GM23338 (cell line): ENCODE measurements at regions not wholly inside any gene's neighbourhood (a gene's known extent, or its start where the extent isn't known, plus 50 kb on each side); places are given as distances from the start of the nearest gene placed in this dataset.
"Not testable (repeated sequence)": the region's sequence is repeated elsewhere in the genome, so short reads cannot be mapped to it uniquely, and the experiment has no call there.

Experiments used
- ATAC-seq: fragments of 200-7000 bp; cut with Tn5 transposase; 3 replicates; pipeline ENCODE4 v1.9.1; 2020
- DNase-seq: peaks from one replicate; pipeline ENCODE4 v3.0.0-alpha.2; 2015; ENCODE audit warnings: low spot score
- H2AFZ ChIP-seq: fragments of 200-600 bp; sonication (generic); 2 replicates; pipeline ENCODE4 v1.8.0; 2016; ENCODE audit warnings: antibody characterized with exemption, mild to moderate bottlenecking, moderate library complexity
- H3F3A ChIP-seq: fragments of 200-600 bp; sonication (generic); replicated peaks from 2 replicates; pipeline ENCODE4 v1.8.0; 2017; ENCODE audit warnings: antibody characterized with exemption, mixed run types, low read depth
- H3K27ac ChIP-seq: fragments of 200-600 bp; sonication (generic); 2 replicates; pipeline ENCODE4 v1.6.1; 2016; ENCODE audit warnings: low read depth
- H3K27me3 ChIP-seq: fragments of 200-600 bp; sonication (generic); 2 replicates; pipeline ENCODE4 v1.8.0; 2016; ENCODE audit warnings: mild to moderate bottlenecking, mixed run types, moderate library complexity; ENCODE audit not compliant: insufficient read depth
- H3K36me3 ChIP-seq: fragments of 200-600 bp; sonication (generic); 2 replicates; pipeline ENCODE4 v1.8.0; 2016; ENCODE audit warnings: mild to moderate bottlenecking; ENCODE audit not compliant: insufficient read depth
- H3K4me1 ChIP-seq: fragments of 200-600 bp; sonication (generic); 2 replicates; pipeline ENCODE4 v1.8.0; 2016; ENCODE audit warnings: mild to moderate bottlenecking, moderate library complexity; ENCODE audit not compliant: insufficient read depth
- H3K4me2 ChIP-seq: fragments of 200-600 bp; sonication (generic); 2 replicates; pipeline ENCODE4 v1.7.1; 2017; ENCODE audit warnings: mixed run types
- H3K4me3 ChIP-seq: fragments of 200-600 bp; sonication (generic); 2 replicates; pipeline ENCODE4 v1.6.1; 2016; ENCODE audit warnings: mixed run types
- H3K79me2 ChIP-seq: fragments of 200-600 bp; sonication (generic); replicated peaks from 2 replicates; pipeline ENCODE4 v1.8.0; 2017; ENCODE audit warnings: mild to moderate bottlenecking; ENCODE audit not compliant: insufficient read depth
- H3K9me2 ChIP-seq: fragments of 200-600 bp; sonication (generic); 2 replicates; pipeline ENCODE4 v1.8.0; 2017; ENCODE audit not compliant: insufficient read depth
- H4K20me1 ChIP-seq: fragments of 200-600 bp; sonication (generic); replicated peaks from 2 replicates; pipeline ENCODE4 v1.8.0; 2017; ENCODE audit warnings: mild to moderate bottlenecking; ENCODE audit not compliant: insufficient read depth
- H3K27ac Mint-ChIP-seq: 2 replicates; pipeline ENCODE4 v1.8.0; 2020; ENCODE audit warnings: inconsistent platforms, mild to moderate bottlenecking, moderate library complexity, mixed read lengths
- H3K27me3 Mint-ChIP-seq: 3 replicates; pipeline ENCODE4 v1.8.0; 2022; ENCODE audit warnings: low read depth, mild to moderate bottlenecking, moderate library complexity, mixed read lengths, inconsistent platforms; ENCODE audit not compliant: insufficient read depth, poor library complexity
- H3K36me3 Mint-ChIP-seq: 3 replicates; pipeline ENCODE4 v1.8.0; 2021; ENCODE audit warnings: low read depth, mild to moderate bottlenecking, inconsistent platforms, moderate library complexity, mixed read lengths
- H3K4me1 Mint-ChIP-seq: 3 replicates; pipeline ENCODE4 v1.8.0; 2020; ENCODE audit warnings: mild to moderate bottlenecking, inconsistent platforms, mixed read lengths
- H3K4me3 Mint-ChIP-seq: 3 replicates; pipeline ENCODE4 v1.8.0; 2021; ENCODE audit warnings: moderate library complexity, mild to moderate bottlenecking, inconsistent platforms, mixed read lengths
- H3K9me3 Mint-ChIP-seq: 3 replicates; pipeline ENCODE4 v1.8.0; 2020; ENCODE audit warnings: moderate library complexity, mild to moderate bottlenecking, inconsistent platforms, mixed read lengths
- JUNB ChIP-seq: IDR thresholded peaks from one replicate; pipeline ENCODE4 v1.6.1; 2016; ENCODE audit warnings: antibody characterized with exemption; ENCODE audit not compliant: unreplicated experiment
- POLR2AphosphoS5 ChIP-seq: IDR thresholded peaks from 2 replicates; pipeline ENCODE4 v1.6.1; 2016; ENCODE audit warnings: antibody characterized with exemption, low read depth
- STAT1 ChIP-seq: IDR thresholded peaks from one replicate; pipeline ENCODE4 v1.6.1; 2016; ENCODE audit warnings: antibody characterized with exemption; ENCODE audit not compliant: unreplicated experiment
- ZNF331 ChIP-seq: fragments of 250-450 bp; sonication (Bioruptor Pico); IDR thresholded peaks from 2 replicates; pipeline ENCODE4 v1.5.0; 2020; ENCODE audit warnings: low read depth, mild to moderate bottlenecking, moderate library complexity
- TF ChIP-seq, protein P1 (sequence below): IDR thresholded peaks from 2 replicates; pipeline ENCODE4 v1.6.1; 2016; ENCODE audit warnings: antibody characterized with exemption
- TF ChIP-seq, protein P2 (sequence below): IDR thresholded peaks from one replicate; pipeline ENCODE4 v1.6.1; 2018; ENCODE audit warnings: antibody characterized with exemption; ENCODE audit not compliant: unreplicated experiment
- TF ChIP-seq, protein P3 (sequence below), 2 experiments: fragments of 200-600 bp in 1 of 2; sonication (generic) in 1 of 2; conservative IDR thresholded peaks; 2 replicates each; pipeline versions ENCODE4 v1.5.1 to v1.6.1; 2016 to 2017; ENCODE audit warnings: antibody characterized with exemption in 2 of 2, low read depth in 2 of 2, mild to moderate bottlenecking in 2 of 2, moderate library complexity in 1 of 2

DNA sequence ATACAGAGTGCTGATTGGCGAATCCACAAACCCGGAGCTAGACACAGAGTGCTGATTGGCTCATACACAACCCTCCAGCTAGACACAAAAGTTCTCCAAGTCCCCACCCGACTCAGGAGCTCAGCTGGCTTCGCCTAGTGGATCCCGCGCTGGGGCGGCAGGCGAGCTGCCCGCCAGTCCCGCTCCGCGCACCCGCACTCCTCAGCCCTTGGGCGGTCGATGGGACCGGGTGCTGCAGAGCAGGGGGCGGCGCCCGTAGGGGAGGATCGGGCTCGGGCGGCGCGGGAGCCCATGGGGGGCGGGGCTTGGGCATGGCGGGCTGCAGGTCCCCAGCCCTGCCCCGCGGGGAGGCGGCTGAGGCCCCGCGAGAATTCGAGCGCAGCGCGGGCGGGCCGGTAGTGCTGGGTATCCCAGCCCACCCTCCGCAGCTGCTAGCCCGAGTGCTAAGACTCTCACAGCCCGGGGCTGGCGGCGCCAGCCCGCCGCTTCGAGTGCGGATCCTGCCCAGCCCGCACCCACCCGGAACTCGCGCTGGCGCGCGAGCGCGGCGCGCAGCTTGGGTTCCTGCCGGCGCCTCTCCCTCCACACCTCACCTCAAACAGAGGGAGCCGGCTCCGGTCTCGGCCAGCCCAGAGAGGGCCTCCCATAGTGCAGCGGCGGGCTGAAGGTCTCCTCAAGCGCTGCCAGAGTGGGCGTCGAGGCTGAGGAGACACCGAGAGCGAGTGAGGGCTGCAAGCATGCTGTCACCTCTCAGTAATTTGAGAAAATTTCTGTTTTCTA, 75.5 kb upstream of the ATP5MC3 start:
- ATAC-seq (no peak), DNase-seq (no peak)
- no peak overlapping the region for H3K4me2 ChIP-seq
- H3K4me3 ChIP-seq, result no peak overlapping the region
- H3K4me1 Mint-ChIP-seq, result peaks cover 2% of the 10 kb centered on the region; the same call in 1 of the 3 replicates
- H3K4me1 ChIP-seq, result no peaks in the 10 kb centered on the region
- H3K4me3 Mint-ChIP-seq, result no peak overlapping the region
- H3K27ac ChIP-seq, result no peak overlapping the region
- no peaks in the 10 kb centered on the region for H3K27me3 Mint-ChIP-seq
- H2AFZ ChIP-seq, result no peak overlapping the region
- TF ChIP-seq JUNB (no peak), STAT1 (no peak), ZNF331 (CRISPR knock-in tag) (no peak), POLR2AphosphoS5 (no peak)
- TF ChIP-seq, protein P1, sequence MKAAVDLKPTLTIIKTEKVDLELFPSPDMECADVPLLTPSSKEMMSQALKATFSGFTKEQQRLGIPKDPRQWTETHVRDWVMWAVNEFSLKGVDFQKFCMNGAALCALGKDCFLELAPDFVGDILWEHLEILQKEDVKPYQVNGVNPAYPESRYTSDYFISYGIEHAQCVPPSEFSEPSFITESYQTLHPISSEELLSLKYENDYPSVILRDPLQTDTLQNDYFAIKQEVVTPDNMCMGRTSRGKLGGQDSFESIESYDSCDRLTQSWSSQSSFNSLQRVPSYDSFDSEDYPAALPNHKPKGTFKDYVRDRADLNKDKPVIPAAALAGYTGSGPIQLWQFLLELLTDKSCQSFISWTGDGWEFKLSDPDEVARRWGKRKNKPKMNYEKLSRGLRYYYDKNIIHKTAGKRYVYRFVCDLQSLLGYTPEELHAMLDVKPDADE, result no peak
- TF ChIP-seq, protein P2, sequence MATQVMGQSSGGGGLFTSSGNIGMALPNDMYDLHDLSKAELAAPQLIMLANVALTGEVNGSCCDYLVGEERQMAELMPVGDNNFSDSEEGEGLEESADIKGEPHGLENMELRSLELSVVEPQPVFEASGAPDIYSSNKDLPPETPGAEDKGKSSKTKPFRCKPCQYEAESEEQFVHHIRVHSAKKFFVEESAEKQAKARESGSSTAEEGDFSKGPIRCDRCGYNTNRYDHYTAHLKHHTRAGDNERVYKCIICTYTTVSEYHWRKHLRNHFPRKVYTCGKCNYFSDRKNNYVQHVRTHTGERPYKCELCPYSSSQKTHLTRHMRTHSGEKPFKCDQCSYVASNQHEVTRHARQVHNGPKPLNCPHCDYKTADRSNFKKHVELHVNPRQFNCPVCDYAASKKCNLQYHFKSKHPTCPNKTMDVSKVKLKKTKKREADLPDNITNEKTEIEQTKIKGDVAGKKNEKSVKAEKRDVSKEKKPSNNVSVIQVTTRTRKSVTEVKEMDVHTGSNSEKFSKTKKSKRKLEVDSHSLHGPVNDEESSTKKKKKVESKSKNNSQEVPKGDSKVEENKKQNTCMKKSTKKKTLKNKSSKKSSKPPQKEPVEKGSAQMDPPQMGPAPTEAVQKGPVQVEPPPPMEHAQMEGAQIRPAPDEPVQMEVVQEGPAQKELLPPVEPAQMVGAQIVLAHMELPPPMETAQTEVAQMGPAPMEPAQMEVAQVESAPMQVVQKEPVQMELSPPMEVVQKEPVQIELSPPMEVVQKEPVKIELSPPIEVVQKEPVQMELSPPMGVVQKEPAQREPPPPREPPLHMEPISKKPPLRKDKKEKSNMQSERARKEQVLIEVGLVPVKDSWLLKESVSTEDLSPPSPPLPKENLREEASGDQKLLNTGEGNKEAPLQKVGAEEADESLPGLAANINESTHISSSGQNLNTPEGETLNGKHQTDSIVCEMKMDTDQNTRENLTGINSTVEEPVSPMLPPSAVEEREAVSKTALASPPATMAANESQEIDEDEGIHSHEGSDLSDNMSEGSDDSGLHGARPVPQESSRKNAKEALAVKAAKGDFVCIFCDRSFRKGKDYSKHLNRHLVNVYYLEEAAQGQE, result no peak
- TF ChIP-seq, protein P3, sequence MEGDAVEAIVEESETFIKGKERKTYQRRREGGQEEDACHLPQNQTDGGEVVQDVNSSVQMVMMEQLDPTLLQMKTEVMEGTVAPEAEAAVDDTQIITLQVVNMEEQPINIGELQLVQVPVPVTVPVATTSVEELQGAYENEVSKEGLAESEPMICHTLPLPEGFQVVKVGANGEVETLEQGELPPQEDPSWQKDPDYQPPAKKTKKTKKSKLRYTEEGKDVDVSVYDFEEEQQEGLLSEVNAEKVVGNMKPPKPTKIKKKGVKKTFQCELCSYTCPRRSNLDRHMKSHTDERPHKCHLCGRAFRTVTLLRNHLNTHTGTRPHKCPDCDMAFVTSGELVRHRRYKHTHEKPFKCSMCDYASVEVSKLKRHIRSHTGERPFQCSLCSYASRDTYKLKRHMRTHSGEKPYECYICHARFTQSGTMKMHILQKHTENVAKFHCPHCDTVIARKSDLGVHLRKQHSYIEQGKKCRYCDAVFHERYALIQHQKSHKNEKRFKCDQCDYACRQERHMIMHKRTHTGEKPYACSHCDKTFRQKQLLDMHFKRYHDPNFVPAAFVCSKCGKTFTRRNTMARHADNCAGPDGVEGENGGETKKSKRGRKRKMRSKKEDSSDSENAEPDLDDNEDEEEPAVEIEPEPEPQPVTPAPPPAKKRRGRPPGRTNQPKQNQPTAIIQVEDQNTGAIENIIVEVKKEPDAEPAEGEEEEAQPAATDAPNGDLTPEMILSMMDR (conservative IDR thresholded peaks at IDR 0.05; ENCODE audit: low read depth in 2 of 2), result no peak
- no peaks in the 10 kb centered on the region for H3F3A ChIP-seq
- no peaks in the 10 kb centered on the region for H4K20me1 ChIP-seq
- H3K9me3 Mint-ChIP-seq, result peaks cover 15% of the 10 kb centered on the region
- 0 out of 2 replicates have a peak, but pooled peaks cover 3% of the 10 kb centered on the region for H3K9me2 ChIP-seq
- H3K36me3 ChIP-seq, result no peaks in the 10 kb centered on the region
- no peaks in the 10 kb centered on the region for H3K27me3 ChIP-seq
- no peak overlapping the region for H3K27ac Mint-ChIP-seq
- H3K36me3 Mint-ChIP-seq, result peaks cover 9% of the 10 kb centered on the region; the same call in 2 of the 3 replicates
- H3K79me2 ChIP-seq, result no peaks in the 10 kb centered on the region

DNA sequence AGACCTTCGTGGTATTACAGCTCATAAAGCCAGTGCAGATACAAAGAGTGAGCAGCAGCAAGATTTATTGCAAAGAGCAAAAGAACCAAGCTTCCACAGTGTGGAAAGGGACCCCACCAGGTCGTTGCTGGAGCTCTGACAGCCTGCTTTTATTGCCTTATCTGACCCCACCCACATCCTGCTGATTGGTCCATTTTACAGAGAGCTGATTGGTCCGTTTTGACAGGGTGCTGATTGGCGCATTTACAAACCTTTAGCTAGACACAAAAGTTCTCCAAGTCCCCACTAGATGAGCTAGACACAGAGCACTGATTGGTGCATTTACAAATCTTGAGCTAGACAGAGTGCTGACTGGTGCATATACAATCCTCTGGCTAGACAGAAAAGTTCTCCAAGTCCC, 74.9 kb upstream of the ATP5MC3 start:
- H3K9me2 ChIP-seq, H3K4me1 Mint-ChIP-seq, H3K27ac Mint-ChIP-seq, H3K79me2 ChIP-seq, H3K27me3 ChIP-seq, DNase-seq, H3K36me3 Mint-ChIP-seq, H3F3A ChIP-seq, H3K27me3 Mint-ChIP-seq, ATAC-seq, H4K20me1 ChIP-seq, H3K4me2 ChIP-seq, H3K36me3 ChIP-seq, H3K27ac ChIP-seq, H3K4me3 Mint-ChIP-seq, H3K4me3 ChIP-seq, H3K4me1 ChIP-seq, H2AFZ ChIP-seq: not testable (repeated sequence)
- peaks cover 15% of the 10 kb centered on the region for H3K9me3 Mint-ChIP-seq
